Ishikawa (cell line): ENCODE measurements at regions not wholly inside any gene's neighbourhood (a gene's known extent, or its start where the extent isn't known, plus 50 kb on each side); places are given as distances from the start of the nearest gene placed in this dataset.

Experiments
- CEBPB ChIP-seq: IDR thresholded peaks from 2 replicates; pipeline ENCODE4 v1.6.1; 2012
- CREB1 ChIP-seq: IDR thresholded peaks from 2 replicates; pipeline ENCODE4 v1.6.1; 2012; ENCODE audit warnings: low read depth
- EGR1 ChIP-seq: IDR thresholded peaks from 2 replicates; pipeline ENCODE4 v1.6.1; 2012
- EP300 ChIP-seq: IDR thresholded peaks from 2 replicates; pipeline ENCODE4 v1.6.1; 2012; ENCODE audit warnings: borderline replicate concordance
- FOXM1 ChIP-seq: IDR thresholded peaks from 2 replicates; pipeline ENCODE4 v1.6.1; 2012; ENCODE audit warnings: low read depth, borderline replicate concordance
- MAX ChIP-seq: IDR thresholded peaks from 2 replicates; pipeline ENCODE4 v1.6.1; 2012
- NFIC ChIP-seq: IDR thresholded peaks from 2 replicates; pipeline ENCODE4 v1.6.1; 2012
- RAD21 ChIP-seq: IDR thresholded peaks from 2 replicates; pipeline ENCODE4 v1.6.1; 2012; ENCODE audit warnings: low read depth
- REST ChIP-seq: IDR thresholded peaks from 2 replicates; pipeline ENCODE4 v1.6.1; 2012; ENCODE audit warnings: low read depth, mild to moderate bottlenecking
- TAF1 ChIP-seq: IDR thresholded peaks from 2 replicates; pipeline ENCODE4 v1.6.1; 2012; ENCODE audit warnings: low read depth, mild to moderate bottlenecking
- TCF12 ChIP-seq: IDR thresholded peaks from 2 replicates; pipeline ENCODE4 v1.6.1; 2012; ENCODE audit warnings: low read depth
- TEAD4 ChIP-seq: IDR thresholded peaks from 2 replicates; pipeline ENCODE4 v1.6.1; 2012
- USF1 ChIP-seq: IDR thresholded peaks from 2 replicates; pipeline ENCODE4 v1.6.1; 2012
- YY1 ChIP-seq: IDR thresholded peaks from 2 replicates; pipeline ENCODE4 v1.6.1; 2012; ENCODE audit warnings: low read depth
- ZBTB7A ChIP-seq: IDR thresholded peaks from 2 replicates; pipeline ENCODE4 v1.6.1; 2012; ENCODE audit warnings: low read depth

DNA sequence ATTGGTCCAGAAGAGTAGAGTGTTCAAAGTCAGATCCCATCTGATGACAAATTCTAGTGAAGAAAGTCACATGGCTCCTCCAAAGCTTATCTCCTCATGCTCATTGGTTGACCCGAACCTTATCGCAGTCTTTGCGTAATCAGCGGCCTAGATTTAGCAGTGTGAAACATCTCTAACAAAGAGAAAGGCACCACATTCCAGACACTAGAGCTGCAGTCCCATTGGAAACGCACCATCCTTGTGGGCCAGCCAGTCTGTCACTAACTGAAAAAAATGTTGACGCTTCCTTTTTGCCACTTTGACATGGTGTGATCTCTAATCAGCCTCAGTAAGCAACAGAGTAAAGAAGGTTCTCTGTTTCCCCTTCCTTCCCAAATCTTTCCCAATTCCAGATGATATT is 458.0 kb upstream of the WWC1 start:
- TF ChIP-seq FOXM1 (no peak), YY1 (no peak), CREB1 (no peak), REST (no peak), TEAD4 (no peak), MAX (no peak), RAD21 (no peak), NFIC (no peak), CEBPB (no peak), ZBTB7A (no peak), TAF1 (no peak)

DNA sequence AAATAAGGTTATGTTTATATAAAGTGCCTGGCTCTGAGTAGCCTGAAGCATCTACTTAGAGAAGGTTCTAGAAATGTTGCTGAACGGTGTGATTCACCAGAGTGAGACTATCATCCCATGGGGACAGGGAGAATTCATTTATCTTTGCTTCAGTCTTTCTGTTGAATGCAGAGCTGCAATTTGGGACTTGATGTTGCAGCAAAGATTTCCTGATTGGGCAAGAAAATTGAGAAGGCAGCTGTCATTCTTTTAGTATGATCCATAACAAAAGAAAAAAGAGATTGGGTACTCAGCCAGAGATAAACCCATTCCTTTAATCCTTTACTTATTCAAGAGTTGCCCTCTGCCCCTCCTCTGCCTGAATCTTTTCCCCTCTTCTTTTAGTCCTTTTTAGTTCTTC is 456.3 kb upstream of the WWC1 start:
- TF ChIP-seq TCF12: no peak
- TF ChIP-seq USF1: no peak
- TF ChIP-seq REST: no peak
- TF ChIP-seq TEAD4: no peak
- TF ChIP-seq EP300: no peak
- no peak for TF ChIP-seq CEBPB

GRCh38 chr5:167837127-167837526 is 454.3 kb upstream of the WWC1 start:
- TF ChIP-seq CREB1: no peak
- no peak for TF ChIP-seq TAF1
- no peak for TF ChIP-seq EP300
- no peak for TF ChIP-seq FOXM1
- TF ChIP-seq USF1: no peak
- TF ChIP-seq EGR1: no peak
- TF ChIP-seq REST: no peak
- TF ChIP-seq ZBTB7A: no peak
- no peak for TF ChIP-seq RAD21
- TF ChIP-seq MAX: no peak
- TF ChIP-seq CEBPB: no peak
- TF ChIP-seq YY1: no peak
- TF ChIP-seq NFIC: no peak
- TF ChIP-seq TCF12: no peak
- no peak for TF ChIP-seq TEAD4

DNA sequence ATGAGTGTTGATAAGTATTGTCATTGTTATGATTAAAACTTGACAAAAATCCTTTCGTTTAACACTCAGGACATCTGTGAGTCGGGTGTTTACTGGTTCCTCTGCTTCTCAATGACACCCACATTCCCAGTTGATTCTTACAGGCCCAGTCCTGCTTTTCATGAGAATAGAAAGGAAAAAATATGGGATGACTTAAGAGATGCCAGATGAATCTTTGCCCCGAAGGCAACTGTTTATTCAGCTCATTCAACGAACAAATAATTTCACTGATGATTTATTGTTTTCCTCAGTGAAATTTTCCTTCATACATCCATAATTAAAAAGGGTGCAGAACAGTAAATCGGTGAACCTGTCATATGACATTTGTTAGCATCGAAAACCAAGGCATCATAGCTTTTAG is 452.4 kb upstream of the WWC1 start:
- TF ChIP-seq ZBTB7A: no peak

DNA sequence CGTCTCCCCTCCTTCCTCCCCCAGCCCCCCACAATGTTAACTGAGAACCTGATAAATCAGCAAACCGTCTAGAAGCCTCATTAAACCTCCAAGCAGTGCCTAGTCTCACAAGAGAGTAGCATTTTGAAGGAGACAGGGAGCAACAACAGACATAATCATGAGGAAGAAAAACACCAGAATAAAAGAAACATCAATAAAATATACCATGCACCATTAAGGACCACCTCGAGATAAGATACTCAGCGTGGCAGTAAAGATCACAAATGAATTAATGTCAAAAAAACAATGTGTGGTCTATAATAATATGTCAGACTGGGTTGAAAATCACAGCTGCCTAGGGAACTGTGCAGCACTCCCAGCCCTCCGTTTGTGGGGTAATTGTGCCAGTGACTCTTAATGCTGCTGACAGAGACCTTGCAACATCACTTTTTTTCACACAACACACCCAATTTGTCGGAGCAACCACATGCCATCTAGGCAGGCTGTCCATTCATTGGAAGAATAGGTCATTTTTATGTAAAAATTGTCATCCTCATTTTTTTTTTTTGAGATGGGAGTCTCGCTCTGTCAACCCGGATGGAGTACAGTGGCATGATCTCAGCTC is 450.8 kb upstream of the WWC1 start:
- TF ChIP-seq TCF12 (no peak), EGR1 (no peak), CEBPB (no peak), REST (no peak), RAD21 (no peak), YY1 (no peak), EP300 (no peak), TEAD4 (no peak)
